ENCODE measurements at regions not wholly inside any gene's neighbourhood (a gene's known extent, or its start where the extent isn't known, plus 50 kb on each side); places are given as distances from the start of the nearest gene placed in this dataset.

DNA sequence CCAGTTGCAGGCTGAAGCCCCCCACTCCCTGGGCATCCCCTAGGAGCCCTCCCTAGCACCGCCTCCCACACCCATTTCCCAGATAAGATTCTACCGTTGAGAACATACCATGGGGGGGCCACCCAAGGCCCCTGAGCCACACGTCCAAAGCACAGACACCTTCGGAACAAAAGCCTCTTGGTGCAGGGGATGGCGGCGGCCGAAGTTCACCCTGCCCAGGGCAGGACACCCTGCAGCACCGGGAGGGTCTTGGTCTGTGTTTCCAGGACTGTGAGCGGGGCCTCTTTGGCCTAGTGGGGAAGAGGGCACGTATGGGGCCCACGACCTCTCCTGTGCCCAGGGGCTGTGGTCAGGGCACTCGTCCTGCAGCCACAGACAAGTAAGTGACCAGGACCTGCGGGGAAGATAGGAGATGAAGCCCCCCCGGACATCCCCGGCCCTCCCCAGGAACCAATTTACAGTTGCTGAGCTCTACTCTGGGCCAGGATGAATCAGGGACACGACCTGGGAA is 154.3 kb upstream of the C14orf180 start:
- no peaks in the 10 kb centered on the region for H3K27me3 ChIP-seq (ENCODE audit: control insufficient read depth in 1 of 2, insufficient read depth in 2 of 2, low read length in 2 of 2)
- H3K4me1 ChIP-seq (ENCODE audit: control insufficient read depth in 1 of 2, insufficient read depth in 2 of 2, low read length in 2 of 2), result no peaks in the 10 kb centered on the region

DNA sequence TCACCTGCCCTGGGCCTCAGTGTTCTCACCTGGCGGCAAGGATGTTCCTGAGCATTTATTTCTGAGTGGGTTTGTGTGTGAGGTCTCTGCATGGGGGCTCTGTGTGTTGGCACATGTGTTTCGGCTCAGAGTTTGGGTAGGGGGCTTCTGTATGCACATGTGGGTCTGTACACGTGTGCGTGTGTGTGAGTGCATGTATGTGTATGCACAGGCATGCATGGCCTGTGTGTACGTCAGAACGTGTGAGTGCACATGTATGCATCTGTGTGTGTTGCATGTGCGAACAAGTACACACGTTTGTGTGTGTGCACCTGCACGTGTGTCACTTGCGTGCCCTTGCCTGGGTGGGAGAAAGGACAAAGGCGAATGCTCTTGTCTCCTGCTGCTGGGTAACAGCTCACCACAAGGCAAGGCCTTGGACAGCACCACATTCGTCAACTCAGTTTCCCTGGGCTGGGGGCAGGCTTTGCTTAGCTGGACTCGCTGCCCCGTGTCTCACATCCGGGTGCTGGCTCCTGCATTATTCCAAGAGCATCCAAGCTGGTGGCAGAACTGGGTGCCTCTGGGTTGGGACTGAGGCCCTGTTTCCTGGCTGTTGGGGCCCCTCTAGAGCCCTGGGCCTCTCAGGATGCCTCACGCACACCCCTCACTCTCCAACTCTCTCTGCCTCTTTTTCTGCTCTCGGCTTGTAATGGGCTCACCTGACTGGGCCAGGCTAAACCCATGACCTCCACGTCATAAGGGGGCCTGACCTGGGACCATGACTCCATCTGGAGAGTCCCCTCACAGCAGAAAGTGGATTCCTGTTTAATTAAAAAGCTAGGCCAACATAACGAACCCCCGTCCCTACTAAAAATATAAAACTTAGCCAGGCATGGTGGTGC is 153.6 kb upstream of the C14orf180 start:
- no peak overlapping the region for H3K4me3 ChIP-seq (ENCODE audit: low read depth in 1 of 2, low read length in 2 of 2)
- no peaks in the 10 kb centered on the region for H3K36me3 ChIP-seq (ENCODE audit: control insufficient read depth in 1 of 2, insufficient read depth in 2 of 2, low read length in 2 of 2)
- no peaks in the 10 kb centered on the region for H3K9me3 ChIP-seq (ENCODE audit: control insufficient read depth in 1 of 2, low read length in 2 of 2)
- H3K9ac ChIP-seq (ENCODE audit: low read depth in 1 of 2, low read length in 2 of 2), result no peak overlapping the region
- H3K27me3 ChIP-seq (ENCODE audit: control insufficient read depth in 1 of 2, insufficient read depth in 2 of 2, low read length in 2 of 2), result no peaks in the 10 kb centered on the region
- H3K27ac ChIP-seq (ENCODE audit: low read depth, low read length), result no peak overlapping the region
- H3K4me1 ChIP-seq (ENCODE audit: control insufficient read depth in 1 of 2, insufficient read depth in 2 of 2, low read length in 2 of 2), result no peaks in the 10 kb centered on the region

More for the DNA sequence above, 154.3 kb upstream of the C14orf180 start:
- Histone ChIP-seq H3K36me3 (ENCODE audit: control insufficient read depth in 1 of 2, insufficient read depth in 2 of 2, low read length in 2 of 2) (no peaks in the 10 kb centered on the region), H3K9ac (ENCODE audit: low read depth in 1 of 2, low read length in 2 of 2) (no peak overlapping the region), H3K27ac (ENCODE audit: low read depth, low read length) (no peak overlapping the region), H3K4me3 (ENCODE audit: low read depth in 1 of 2, low read length in 2 of 2) (no peak overlapping the region), H3K9me3 (ENCODE audit: control insufficient read depth in 1 of 2, low read length in 2 of 2) (no peaks in the 10 kb centered on the region)

DNA sequence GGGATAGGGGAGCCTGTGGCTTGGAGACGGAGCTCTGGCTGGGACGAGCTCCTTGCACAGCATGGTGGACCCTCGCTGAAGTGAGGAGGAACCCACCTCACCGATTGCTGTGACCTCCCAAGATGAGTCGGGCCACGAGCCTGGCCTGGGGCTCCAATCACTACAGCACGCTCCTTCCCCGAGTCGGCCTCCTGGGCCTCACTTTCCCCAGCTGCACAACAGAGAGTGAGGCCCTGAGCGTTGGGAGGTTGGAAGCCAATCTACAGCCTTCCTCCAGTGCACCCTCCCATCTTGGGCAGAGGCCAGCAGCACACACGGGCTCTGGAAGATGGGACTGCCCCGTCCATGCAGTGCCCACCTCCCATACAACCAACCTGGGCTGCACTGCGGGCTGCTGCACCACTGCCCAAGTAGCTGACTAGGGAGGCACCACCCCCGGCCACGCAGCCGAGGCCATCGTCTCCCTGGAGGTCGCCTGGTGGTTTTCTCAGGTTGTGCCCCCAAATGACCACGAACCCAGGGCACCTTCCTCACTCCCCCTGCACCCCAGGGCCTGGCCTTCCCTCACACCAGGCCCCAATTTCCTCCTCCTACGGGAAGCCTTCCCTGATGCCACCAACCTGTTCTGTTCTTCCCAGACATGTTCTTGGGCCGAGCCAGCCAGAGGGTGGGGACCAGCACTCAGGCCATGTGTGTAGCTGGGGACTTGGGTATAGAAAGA is 152.3 kb upstream of the C14orf180 start:
- Histone ChIP-seq H3K9me3 (ENCODE audit: control insufficient read depth in 1 of 2, low read length in 2 of 2) (no peaks in the 10 kb centered on the region), H3K4me1 (ENCODE audit: control insufficient read depth in 1 of 2, insufficient read depth in 2 of 2, low read length in 2 of 2) (no peaks in the 10 kb centered on the region), H3K4me3 (ENCODE audit: low read depth in 1 of 2, low read length in 2 of 2) (no peak overlapping the region), H3K27me3 (ENCODE audit: control insufficient read depth in 1 of 2, insufficient read depth in 2 of 2, low read length in 2 of 2) (no peaks in the 10 kb centered on the region), H3K36me3 (ENCODE audit: control insufficient read depth in 1 of 2, insufficient read depth in 2 of 2, low read length in 2 of 2) (no peaks in the 10 kb centered on the region), H3K9ac (ENCODE audit: low read depth in 1 of 2, low read length in 2 of 2) (no peak overlapping the region), H3K27ac (ENCODE audit: low read depth, low read length) (no peak overlapping the region)

DNA sequence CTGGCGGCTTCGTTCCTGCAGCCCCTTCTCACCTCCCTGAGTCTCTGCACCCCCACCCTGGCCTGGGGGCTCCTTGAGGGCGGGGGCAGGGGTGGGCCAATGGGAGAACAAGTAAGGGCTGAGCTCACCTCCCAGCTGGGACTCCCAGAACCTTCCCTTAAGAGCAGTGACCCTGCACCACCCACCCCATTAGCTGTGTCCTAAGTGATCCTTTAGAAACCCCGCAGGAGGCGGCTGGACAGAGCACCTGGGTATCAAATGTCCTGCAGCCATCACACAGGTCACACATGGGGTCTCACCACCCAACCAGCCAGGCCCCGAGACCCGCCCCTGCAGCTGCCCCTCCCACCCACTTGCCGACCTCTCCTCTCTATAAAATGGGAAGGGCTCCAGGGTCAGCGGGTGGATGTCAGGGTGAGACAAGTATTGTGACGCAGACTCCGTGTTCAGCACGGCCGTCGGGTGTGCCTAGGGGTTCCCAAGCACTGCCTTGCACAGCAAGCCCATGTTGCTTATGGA is 151.2 kb upstream of the C14orf180 start:
- no peaks in the 10 kb centered on the region for H3K4me1 ChIP-seq (ENCODE audit: control insufficient read depth in 1 of 2, insufficient read depth in 2 of 2, low read length in 2 of 2)
- no peaks in the 10 kb centered on the region for H3K9me3 ChIP-seq (ENCODE audit: control insufficient read depth in 1 of 2, low read length in 2 of 2)
- no peak overlapping the region for H3K27ac ChIP-seq (ENCODE audit: low read depth, low read length)
- H3K27me3 ChIP-seq (ENCODE audit: control insufficient read depth in 1 of 2, insufficient read depth in 2 of 2, low read length in 2 of 2), result no peaks in the 10 kb centered on the region
- H3K36me3 ChIP-seq (ENCODE audit: control insufficient read depth in 1 of 2, insufficient read depth in 2 of 2, low read length in 2 of 2), result no peaks in the 10 kb centered on the region
- H3K9ac ChIP-seq (ENCODE audit: low read depth in 1 of 2, low read length in 2 of 2), result no peak overlapping the region
- no peak overlapping the region for H3K4me3 ChIP-seq (ENCODE audit: low read depth in 1 of 2, low read length in 2 of 2)

DNA sequence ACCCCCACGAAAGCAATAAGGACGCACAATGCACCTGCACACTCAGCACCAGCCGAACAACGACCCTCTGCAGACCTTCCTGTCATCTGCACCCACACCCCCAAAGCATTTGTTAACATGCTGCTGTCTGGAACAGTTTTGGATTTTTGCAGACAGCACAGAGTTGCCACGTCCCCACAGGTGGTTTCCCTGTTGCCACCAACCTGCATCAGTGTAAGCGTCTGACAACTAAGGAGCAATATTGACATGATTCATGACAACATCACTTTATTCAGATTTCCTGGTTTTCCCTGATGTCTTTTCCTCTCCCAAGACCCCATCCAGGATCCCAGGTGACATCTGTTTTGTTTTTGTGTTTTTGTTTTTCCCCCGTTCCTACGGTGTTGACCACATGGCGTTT is 150.7 kb upstream of the C14orf180 start:
- Histone ChIP-seq H3K27me3 (ENCODE audit: control insufficient read depth in 1 of 2, insufficient read depth in 2 of 2, low read length in 2 of 2) (no peaks in the 10 kb centered on the region), H3K27ac (ENCODE audit: low read depth, low read length) (no peak overlapping the region), H3K36me3 (ENCODE audit: control insufficient read depth in 1 of 2, insufficient read depth in 2 of 2, low read length in 2 of 2) (no peaks in the 10 kb centered on the region), H3K9ac (ENCODE audit: low read depth in 1 of 2, low read length in 2 of 2) (no peak overlapping the region), H3K4me1 (ENCODE audit: control insufficient read depth in 1 of 2, insufficient read depth in 2 of 2, low read length in 2 of 2) (no peaks in the 10 kb centered on the region), H3K4me3 (ENCODE audit: low read depth in 1 of 2, low read length in 2 of 2) (no peak overlapping the region), H3K9me3 (ENCODE audit: control insufficient read depth in 1 of 2, low read length in 2 of 2) (no peaks in the 10 kb centered on the region)

DNA sequence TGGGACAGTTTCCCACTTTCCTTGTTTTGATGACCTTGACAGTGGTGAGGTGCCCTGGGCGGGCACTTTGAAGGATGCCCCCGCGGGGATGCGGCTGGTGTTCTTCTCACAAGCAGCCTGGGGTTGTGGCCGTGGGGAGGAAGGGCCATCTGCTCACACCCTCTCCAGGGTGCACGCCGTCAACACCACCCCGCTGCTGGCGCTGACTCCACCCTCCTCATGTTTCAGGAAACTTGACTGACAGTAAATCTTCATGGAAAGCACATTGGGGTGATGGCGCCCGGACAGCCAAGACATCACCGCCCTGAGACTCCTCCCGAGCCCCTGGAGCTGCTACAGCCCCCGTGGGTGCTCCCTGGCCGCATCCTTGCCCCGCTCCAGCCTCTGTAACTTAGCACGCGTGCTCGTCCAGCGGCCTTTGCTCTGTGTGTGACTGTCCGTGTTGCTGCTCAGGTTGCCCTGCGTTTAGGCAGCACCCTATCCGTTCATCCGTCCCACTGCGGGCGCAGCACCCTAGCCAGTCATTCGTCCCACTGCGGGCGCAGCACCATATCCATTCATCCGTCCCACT is 150.2 kb upstream of the C14orf180 start:
- H3K9ac ChIP-seq (ENCODE audit: low read depth in 1 of 2, low read length in 2 of 2), result no peak overlapping the region
- no peaks in the 10 kb centered on the region for H3K36me3 ChIP-seq (ENCODE audit: control insufficient read depth in 1 of 2, insufficient read depth in 2 of 2, low read length in 2 of 2)
- no peaks in the 10 kb centered on the region for H3K9me3 ChIP-seq (ENCODE audit: control insufficient read depth in 1 of 2, low read length in 2 of 2)
- no peak overlapping the region for H3K4me3 ChIP-seq (ENCODE audit: low read depth in 1 of 2, low read length in 2 of 2)
- H3K27me3 ChIP-seq (ENCODE audit: control insufficient read depth in 1 of 2, insufficient read depth in 2 of 2, low read length in 2 of 2), result no peaks in the 10 kb centered on the region
- H3K27ac ChIP-seq (ENCODE audit: low read depth, low read length), result no peak overlapping the region
- no peaks in the 10 kb centered on the region for H3K4me1 ChIP-seq (ENCODE audit: control insufficient read depth in 1 of 2, insufficient read depth in 2 of 2, low read length in 2 of 2)

DNA sequence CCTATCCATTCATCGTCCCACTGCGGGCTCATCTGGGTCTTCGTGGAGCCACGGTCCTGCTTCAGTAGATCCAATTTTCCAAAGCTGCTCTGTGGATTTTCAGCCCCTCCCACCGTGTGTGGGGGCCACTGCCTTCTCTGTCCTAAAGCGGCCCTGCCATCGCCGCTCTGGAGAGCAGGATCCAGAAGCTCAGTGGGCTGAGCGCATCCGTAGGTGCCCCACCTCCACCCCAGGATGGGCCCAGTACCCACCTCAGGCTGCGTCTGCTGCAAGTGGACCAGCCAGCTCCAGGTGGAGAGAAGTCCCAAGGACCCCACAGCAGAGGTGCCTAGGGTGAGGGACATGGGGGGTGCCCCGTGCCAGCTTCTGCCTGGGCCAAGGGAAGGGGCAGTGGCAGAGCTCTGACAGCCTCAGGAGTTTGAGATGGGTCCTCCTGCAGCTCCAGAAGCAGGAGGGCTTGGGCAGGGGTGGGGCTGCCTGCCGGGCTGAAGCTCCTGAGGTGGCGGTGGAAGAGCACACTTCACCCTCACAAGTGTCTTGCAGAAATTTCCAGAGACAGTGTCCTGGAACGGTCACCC is 148.1 kb upstream of the C14orf180 start:
- H3K9me3 ChIP-seq (ENCODE audit: control insufficient read depth in 1 of 2, low read length in 2 of 2), result no peaks in the 10 kb centered on the region
- H3K9ac ChIP-seq (ENCODE audit: low read depth in 1 of 2, low read length in 2 of 2), result no peak overlapping the region
- H3K4me3 ChIP-seq (ENCODE audit: low read depth in 1 of 2, low read length in 2 of 2), result no peak overlapping the region
- peaks cover under 1 to 5% of the 10 kb centered on the region in 2 donors for H3K4me1 ChIP-seq (ENCODE audit: control insufficient read depth in 1 of 2, insufficient read depth in 2 of 2, low read length in 2 of 2)
- H3K27me3 ChIP-seq (ENCODE audit: control insufficient read depth in 1 of 2, insufficient read depth in 2 of 2, low read length in 2 of 2), result no peaks in the 10 kb centered on the region
- H3K36me3 ChIP-seq (ENCODE audit: control insufficient read depth in 1 of 2, insufficient read depth in 2 of 2, low read length in 2 of 2), result no peaks in the 10 kb centered on the region
- H3K27ac ChIP-seq (ENCODE audit: low read depth, low read length), result no peak overlapping the region

DNA sequence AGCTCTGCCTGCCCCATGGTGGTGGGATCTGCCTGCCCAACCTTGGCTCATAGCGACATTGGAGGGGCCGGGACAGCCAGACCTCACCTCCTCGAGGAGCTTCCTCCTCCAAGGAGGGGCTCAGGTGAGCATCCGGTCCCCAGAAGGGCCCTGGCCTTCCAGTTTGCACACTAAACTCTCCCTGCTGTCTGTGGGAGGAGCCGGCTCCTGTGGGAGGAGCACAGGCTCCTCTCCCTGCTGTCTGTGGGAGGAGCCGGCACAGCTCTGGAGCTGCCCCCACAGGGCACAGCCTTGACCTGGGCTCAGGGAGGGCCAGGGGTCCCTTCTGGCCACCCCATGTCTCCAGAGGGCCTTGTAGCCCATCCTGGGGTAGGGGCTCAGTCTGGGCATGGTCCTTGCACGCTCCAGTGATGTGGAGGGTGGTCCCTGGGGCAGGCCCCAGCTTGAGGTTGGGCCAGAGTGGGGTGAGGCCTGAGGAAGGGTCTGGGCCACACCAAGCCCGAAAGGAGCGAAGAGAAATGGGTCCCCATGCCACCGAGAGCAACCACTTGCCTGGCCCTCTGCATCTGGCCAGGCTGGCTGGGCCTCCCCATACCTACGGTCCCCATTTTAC is 147.5 kb upstream of the C14orf180 start:
- H3K36me3 ChIP-seq (ENCODE audit: control insufficient read depth in 1 of 2, insufficient read depth in 2 of 2, low read length in 2 of 2), result no peaks in the 10 kb centered on the region
- no peaks in the 10 kb centered on the region for H3K9me3 ChIP-seq (ENCODE audit: control insufficient read depth in 1 of 2, low read length in 2 of 2)
- H3K27me3 ChIP-seq (ENCODE audit: control insufficient read depth in 1 of 2, insufficient read depth in 2 of 2, low read length in 2 of 2), result no peaks in the 10 kb centered on the region
- H3K27ac ChIP-seq (ENCODE audit: low read depth, low read length), result no peak overlapping the region
- no peak overlapping the region for H3K4me3 ChIP-seq (ENCODE audit: low read depth in 1 of 2, low read length in 2 of 2)
- H3K4me1 ChIP-seq (ENCODE audit: control insufficient read depth in 1 of 2, insufficient read depth in 2 of 2, low read length in 2 of 2), result peaks cover 6 to 10% of the 10 kb centered on the region in 2 donors
- H3K9ac ChIP-seq (ENCODE audit: low read depth in 1 of 2, low read length in 2 of 2), result no peak overlapping the region

DNA sequence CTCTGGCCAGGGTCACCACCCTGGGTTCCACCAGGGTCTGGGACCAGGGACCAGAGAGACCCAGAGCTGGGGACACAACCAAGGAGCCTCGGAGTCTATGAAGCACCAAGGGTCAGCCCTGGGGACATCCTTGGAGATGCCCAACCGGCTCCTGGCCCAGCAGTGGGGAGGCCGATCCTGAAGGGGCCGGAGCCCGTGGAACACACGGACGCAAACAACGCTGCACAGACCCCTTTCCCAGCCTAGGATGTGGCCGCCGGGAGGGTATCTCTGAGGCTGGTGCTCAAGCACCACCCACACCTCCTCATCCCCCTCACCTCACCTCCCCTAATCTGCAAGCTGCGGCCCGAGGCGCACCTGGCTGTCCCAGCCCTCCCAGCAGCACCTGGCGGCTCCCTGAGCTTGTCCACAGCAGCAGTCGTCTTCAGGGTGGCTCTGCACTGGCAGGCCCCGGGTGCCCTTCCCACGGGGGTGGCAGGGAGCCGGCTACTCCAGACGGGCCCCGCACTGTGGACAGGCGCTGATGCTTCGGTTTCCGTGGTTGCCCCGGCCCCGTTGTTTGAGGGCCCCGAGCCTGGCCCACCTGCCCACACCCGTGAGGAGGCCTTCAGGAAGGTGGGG is 146.8 kb upstream of the C14orf180 start:
- Histone ChIP-seq H3K27ac (ENCODE audit: low read depth, low read length) (no peak overlapping the region), H3K4me1 (ENCODE audit: control insufficient read depth in 1 of 2, insufficient read depth in 2 of 2, low read length in 2 of 2) (peaks cover 9 to 11% of the 10 kb centered on the region in 2 donors), H3K4me3 (ENCODE audit: low read depth in 1 of 2, low read length in 2 of 2) (no peak overlapping the region), H3K9me3 (ENCODE audit: control insufficient read depth in 1 of 2, low read length in 2 of 2) (no peaks in the 10 kb centered on the region), H3K27me3 (ENCODE audit: control insufficient read depth in 1 of 2, insufficient read depth in 2 of 2, low read length in 2 of 2) (no peaks in the 10 kb centered on the region), H3K9ac (ENCODE audit: low read depth in 1 of 2, low read length in 2 of 2) (no peak overlapping the region), H3K36me3 (ENCODE audit: control insufficient read depth in 1 of 2, insufficient read depth in 2 of 2, low read length in 2 of 2) (no peaks in the 10 kb centered on the region)

Data from duodenal mucosa (tissue), 2 donors.